ENCODE measurements at regions not wholly inside any gene's neighbourhood (a gene's known extent, or its start where the extent isn't known, plus 50 kb on each side); places are given as distances from the start of the nearest gene placed in this dataset.
"Not testable (repeated sequence)": the region's sequence is repeated elsewhere in the genome, so short reads cannot be mapped to it uniquely, and the experiment has no call there.

DNA sequence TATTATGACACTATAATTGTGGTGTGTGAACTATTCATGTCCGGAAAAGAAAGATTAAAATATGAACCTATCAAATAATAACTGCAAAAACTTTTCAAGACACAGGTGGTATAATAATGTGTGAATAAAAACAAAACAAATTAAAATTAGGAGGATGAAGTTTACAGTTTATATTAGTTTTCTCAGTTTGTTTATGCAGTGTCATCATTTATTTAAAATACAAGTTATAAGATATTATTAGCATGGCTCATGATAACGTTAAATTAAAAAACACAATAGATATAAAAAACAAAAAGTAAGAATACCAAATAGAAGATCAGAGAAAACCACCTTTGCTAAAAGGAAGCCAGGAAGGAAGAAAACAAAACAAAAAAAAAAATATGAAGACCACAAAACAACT, 963.8 kb upstream of the ALCAM start:
- no peak for DNase-seq (ENCODE audit: low read depth in 4 of 4, low spot score in 3 of 4)

DNA sequence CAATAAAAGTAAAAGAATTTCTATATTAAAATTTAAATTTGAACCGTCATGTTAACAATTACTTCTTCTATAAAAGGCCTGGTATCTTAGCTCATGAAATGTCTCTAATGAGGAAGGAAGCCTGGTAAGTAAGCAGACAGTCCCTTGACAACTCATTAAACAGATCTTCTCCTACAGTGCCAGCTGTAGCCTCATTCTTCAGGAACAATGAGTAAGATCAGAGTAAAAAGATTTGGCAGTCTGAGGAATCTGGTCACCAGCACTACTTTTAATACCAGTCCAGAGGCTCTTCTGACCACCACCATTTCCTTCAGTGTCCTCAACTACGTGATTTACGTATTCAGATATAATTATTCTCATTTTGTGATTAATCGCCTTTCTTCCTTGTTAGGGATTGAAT, 955.0 kb upstream of the ALCAM start:
- no peak for DNase-seq (ENCODE audit: low read depth in 4 of 4, low spot score in 3 of 4)

- no peak for DNase-seq (ENCODE audit: low read depth in 4 of 4, low spot score in 3 of 4)
Observed at GRCh38 chr3:104412608-104413580, 953.8 kb upstream of the ALCAM start.

- no peak for DNase-seq (ENCODE audit: low read depth in 4 of 4, low spot score in 3 of 4)
Observed at GRCh38 chr3:104428337-104428925, 938.3 kb upstream of the ALCAM start.

GRCh38 chr3:104429727-104430126, 937.0 kb upstream of the ALCAM start:
- no peak for DNase-seq (ENCODE audit: low read depth in 4 of 4, low spot score in 3 of 4)

- no peak for DNase-seq (ENCODE audit: low read depth in 4 of 4, low spot score in 3 of 4)
Observed at GRCh38 chr3:104436506-104436905, 930.2 kb upstream of the ALCAM start.

- peak in 1 of 4 donors; percentile 12 for DNase-seq (ENCODE audit: low read depth in 4 of 4, low spot score in 3 of 4)
Observed at GRCh38 chr3:104437131-104437750, 929.5 kb upstream of the ALCAM start.

DNA sequence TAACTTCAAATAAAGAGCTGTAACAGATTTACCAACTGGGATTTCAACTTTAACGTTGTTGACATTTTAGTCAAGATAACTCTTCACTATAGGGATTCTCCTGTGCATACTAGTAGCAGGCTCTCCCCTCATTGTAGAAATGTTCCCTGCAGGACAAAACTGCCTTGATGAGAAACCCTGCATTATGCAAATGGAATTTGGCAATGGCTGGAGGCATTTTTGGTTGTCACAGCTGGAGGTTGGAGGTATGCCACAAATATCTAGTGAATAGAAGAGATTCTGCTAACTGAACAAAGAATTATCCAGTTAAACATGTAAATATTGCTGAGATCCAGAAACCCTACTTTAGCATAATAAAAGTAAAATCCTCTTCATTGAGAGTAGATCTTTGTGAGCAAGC, 928.8 kb upstream of the ALCAM start:
- DNase-seq (ENCODE audit: low read depth in 4 of 4, low spot score in 3 of 4): no peak

DNA sequence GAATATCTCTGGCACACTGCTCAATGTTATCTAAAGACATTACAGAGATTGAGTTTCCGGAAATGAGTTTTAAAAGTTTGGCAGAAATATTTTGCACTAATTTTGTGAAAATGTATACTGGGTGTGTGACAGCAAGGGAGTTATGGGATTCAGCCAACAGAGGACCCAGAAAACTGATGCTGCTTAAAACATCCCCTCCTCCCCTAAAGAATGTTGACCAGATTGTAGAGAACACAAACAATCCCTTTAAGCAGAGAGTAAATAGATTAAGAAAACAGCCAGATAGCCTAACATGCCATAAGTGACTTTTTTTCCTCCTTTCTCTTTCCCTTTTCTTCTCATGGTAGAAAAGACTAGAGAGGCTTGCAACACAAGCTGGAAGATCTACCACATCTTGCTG, 928.0 kb upstream of the ALCAM start:
- DNase-seq (ENCODE audit: low read depth in 4 of 4, low spot score in 3 of 4): no peak

DNA sequence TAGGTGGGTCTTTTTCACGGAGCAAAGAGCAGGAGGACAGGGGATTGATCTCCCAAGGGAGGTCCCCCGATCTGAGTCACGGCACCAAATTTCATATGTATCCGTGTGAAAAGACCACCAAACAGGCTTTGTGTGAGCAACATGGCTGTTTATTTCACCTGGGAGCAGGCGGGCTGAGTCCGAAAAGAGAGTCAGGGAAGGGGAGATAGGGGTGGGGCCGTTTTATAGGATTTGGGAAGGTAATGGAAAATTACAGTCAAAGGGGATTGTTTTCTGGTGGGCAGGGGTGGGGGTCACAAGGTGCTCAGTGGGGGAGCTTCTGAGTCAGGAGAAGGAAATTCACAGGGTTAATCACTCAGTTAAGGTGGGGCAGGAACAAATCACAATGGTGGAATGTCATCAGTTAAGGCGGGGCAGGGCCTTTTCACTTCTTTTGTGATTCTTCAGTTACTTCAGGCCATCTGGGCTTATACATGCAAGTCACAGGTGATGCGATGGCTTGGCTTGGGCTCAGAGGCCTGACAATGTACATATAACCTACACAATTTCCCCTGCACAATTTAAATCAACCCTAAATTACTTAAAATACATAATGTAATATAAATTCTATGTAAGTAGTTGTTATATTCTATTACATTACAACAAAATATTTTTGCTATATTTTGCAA, 921.3 kb upstream of the ALCAM start:
- not testable (repeated sequence) for DNase-seq (ENCODE audit: low read depth in 4 of 4, low spot score in 3 of 4)

GRCh38 chr3:104447681-104448080, 919.0 kb upstream of the ALCAM start:
- no peak for DNase-seq (ENCODE audit: low read depth in 4 of 4, low spot score in 3 of 4)

DNA sequence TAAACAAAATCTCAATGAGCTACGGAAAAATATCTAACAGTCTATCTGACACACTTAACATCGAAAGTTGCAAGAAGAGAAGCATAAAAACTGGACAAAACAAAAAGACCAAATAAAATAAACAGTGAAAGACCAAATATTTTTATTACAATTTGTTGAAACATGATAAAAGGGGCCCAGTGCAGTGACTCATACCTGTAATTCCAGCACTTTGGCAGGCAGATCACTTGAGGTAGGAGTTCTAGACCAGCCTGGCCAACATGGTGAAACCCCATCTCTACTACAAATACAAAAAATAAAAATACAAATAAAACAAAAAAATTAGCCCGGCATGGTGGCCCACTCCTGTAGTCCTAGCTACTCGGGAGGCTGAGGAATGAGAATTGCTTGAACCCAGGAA, 914.0 kb upstream of the ALCAM start:
- DNase-seq (ENCODE audit: low read depth in 4 of 4, low spot score in 3 of 4): no peak

GRCh38 chr3:104458657-104459056, 908.1 kb upstream of the ALCAM start:
- DNase-seq (ENCODE audit: low read depth in 4 of 4, low spot score in 3 of 4): no peak

GRCh38 chr3:104460477-104461406, 906.0 kb upstream of the ALCAM start:
- DNase-seq (ENCODE audit: low read depth in 4 of 4, low spot score in 3 of 4): peak; percentile 35 to 41 (median 37)

DNA sequence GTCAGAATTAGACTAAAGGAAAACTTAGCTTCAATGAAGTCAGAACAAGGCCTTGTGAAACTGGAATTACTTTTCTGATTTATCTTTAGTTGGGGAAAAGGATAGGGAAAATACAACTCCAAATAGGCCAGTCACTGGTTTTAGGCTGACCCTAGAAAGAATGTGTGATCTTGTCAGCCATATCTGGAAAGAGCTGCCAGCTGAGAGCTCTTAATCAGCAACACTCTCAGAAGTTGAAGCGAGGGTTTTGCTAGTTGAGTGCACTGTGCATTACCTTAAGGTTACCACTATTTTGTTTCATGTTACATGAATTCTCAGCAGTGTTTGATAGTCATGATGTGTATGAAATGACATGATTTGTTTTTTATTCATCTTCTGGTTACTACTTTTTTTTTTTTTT, 905.3 kb upstream of the ALCAM start:
- no peak for DNase-seq (ENCODE audit: low read depth in 4 of 4, low spot score in 3 of 4)

- DNase-seq (ENCODE audit: low read depth in 4 of 4, low spot score in 3 of 4): no peak
Observed at GRCh38 chr3:104472221-104472620, 894.5 kb upstream of the ALCAM start.

- DNase-seq (ENCODE audit: low read depth in 4 of 4, low spot score in 3 of 4): no peak
Observed at GRCh38 chr3:104474011-104474410, 892.7 kb upstream of the ALCAM start.

GRCh38 chr3:104503022-104503421, 863.7 kb upstream of the ALCAM start:
- DNase-seq (ENCODE audit: low read depth in 4 of 4, low spot score in 3 of 4): no peak

DNA sequence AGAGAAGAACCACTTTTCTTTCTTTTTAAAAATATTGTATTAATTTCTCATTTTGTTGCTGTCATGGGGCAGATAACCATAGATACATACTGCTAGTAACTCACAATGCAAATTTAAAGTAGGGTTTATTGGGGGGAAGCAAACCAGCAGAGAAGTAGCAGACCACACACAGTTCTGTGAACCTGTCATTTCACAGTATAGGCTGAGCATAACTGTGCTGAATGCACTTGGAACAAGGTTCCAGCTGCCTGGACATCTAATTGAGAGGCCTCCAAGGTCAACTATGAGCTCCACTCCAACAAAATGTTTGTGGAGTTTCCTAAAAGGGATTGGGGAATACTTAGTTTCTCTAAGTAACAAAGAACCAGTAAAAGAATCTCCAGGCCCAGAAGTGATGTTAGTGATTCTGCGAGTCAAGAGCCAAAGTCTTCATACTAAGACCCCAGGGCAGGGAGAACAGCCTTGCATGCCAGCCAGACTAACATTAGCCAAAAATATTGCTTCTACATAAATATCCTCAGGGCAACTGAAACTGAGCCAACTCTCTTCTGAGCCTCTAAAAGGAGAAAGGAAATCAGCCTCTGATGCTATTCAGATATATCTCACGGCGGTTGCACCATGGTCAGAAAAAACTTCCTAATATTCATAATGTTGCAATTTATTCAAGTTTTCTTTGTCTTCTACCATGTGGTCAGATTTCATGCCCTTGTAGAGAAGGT, 856.4 kb upstream of the ALCAM start:
- no peak for DNase-seq (ENCODE audit: low read depth in 4 of 4, low spot score in 3 of 4)

All from right renal pelvis (tissue), 4 donors.